Endothelial cell of umbilical vein (primary cell): ENCODE measurements at regions not wholly inside any gene's neighbourhood (a gene's known extent, or its start where the extent isn't known, plus 50 kb on each side); places are given as distances from the start of the nearest gene placed in this dataset.

Source experiments
- BruUV-seq: library from RNA; stranded (reverse); fragments of 400-500 nt; replicated peaks from 2 replicates; lab custom pipeline; 2021; lab: Mats Ljungman, UMichigan
- CTCF ChIA-PET: fragments of 300-600, 350-600 bp; sonication (Branson Sonifier 250); formaldehyde crosslinking; loops from one replicate; lab custom pipeline; 2021; ENCODE audit warnings: antibody characterized with exemption, inconsistent platforms; lab: Charles Lee
- POLR2A ChIA-PET: fragments of 300-600, 350-600 bp; sonication (Branson Sonifier 250); formaldehyde crosslinking; loops from one replicate; lab custom pipeline; 2021; ENCODE audit warnings: antibody characterized with exemption, inconsistent platforms; lab: Charles Lee
- DNase-seq: peaks from one replicate; pipeline ENCODE4 v3.0.0-alpha.2; 2011; ENCODE audit warnings: low read depth, low spot score
- FAIRE-seq: peaks from 2 replicates; lab custom pipeline; 2011; peaks lifted over from hg19 to GRCh38; lab: Jason Lieb, UNC
- H2AFZ ChIP-seq: 2 replicates; pipeline ENCODE4 v1.6.0; 2012; ENCODE audit warnings: low read depth, low read length, control low read depth, inconsistent platforms
- H3K27ac ChIP-seq: 2 replicates; pipeline ENCODE4 v1.5.1; 2011; ENCODE audit warnings: low read depth, mild to moderate bottlenecking, control low read depth, low read length, moderate library complexity; ENCODE audit not compliant: insufficient read depth
- H3K27me3 ChIP-seq, 2 experiments: 2 replicates each; pipeline versions ENCODE4 v1.6.0 to v1.6.1; 2011; ENCODE audit warnings: low read length in 2 of 2, mixed read lengths in 1 of 2; ENCODE audit not compliant: control insufficient read depth in 2 of 2, insufficient read depth in 2 of 2
- H3K36me3 ChIP-seq, 2 experiments: 2 replicates in 1 of 2; 3 replicates in 1 of 2; pipeline ENCODE4 v1.5.1; 2011; ENCODE audit warnings: low read length in 2 of 2, mild to moderate bottlenecking in 1 of 2, moderate library complexity in 1 of 2; ENCODE audit not compliant: control insufficient read depth in 2 of 2, insufficient read depth in 2 of 2; ENCODE audit errors: extremely low read depth in 1 of 2
- H3K4me1 ChIP-seq: 3 replicates; pipeline ENCODE4 v1.5.1; 2011; ENCODE audit warnings: mild to moderate bottlenecking, low read length; ENCODE audit not compliant: control insufficient read depth, insufficient read depth; ENCODE audit errors: extremely low read depth
- H3K4me2 ChIP-seq: 2 replicates; pipeline ENCODE4 v1.6.1; 2011; ENCODE audit warnings: low read length, control low read depth, mixed read lengths; ENCODE audit not compliant: insufficient read depth
- H3K4me3 ChIP-seq, 3 experiments: fragments of 200-600 bp in 1 of 3; sonication (generic), shearing (Covaris generic) in 1 of 3; replicated peaks in 1 of 3; 2 replicates each; pipeline ENCODE4 v1.5.1; 2011 to 2016; ENCODE audit warnings: control low read depth in 3 of 3, low read length in 3 of 3, mild to moderate bottlenecking in 2 of 3, inconsistent platforms in 1 of 3, low read depth in 1 of 3, moderate library complexity in 1 of 3; ENCODE audit not compliant: insufficient read depth in 1 of 3
- H3K79me2 ChIP-seq: 2 replicates; pipeline ENCODE4 v1.6.0; 2012; ENCODE audit warnings: low read length, inconsistent platforms; ENCODE audit not compliant: control insufficient read depth, insufficient read depth
- H3K9ac ChIP-seq: replicated peaks from 2 replicates; pipeline ENCODE3; 2011; ENCODE audit warnings: low read length, control low read depth; ENCODE audit not compliant: insufficient read depth; ENCODE audit errors: extremely low read depth
- H3K9me1 ChIP-seq: replicated peaks from 3 replicates; pipeline ENCODE4 v1.6.0; 2011; ENCODE audit warnings: mild to moderate bottlenecking, low read length; ENCODE audit not compliant: control insufficient read depth, insufficient read depth; ENCODE audit errors: extremely low read depth
- H3K9me3 ChIP-seq: replicated peaks from 2 replicates; pipeline ENCODE4 v1.5.1; 2012; ENCODE audit warnings: low read length, inconsistent platforms; ENCODE audit not compliant: control insufficient read depth, insufficient read depth
- H4K20me1 ChIP-seq: replicated peaks from 2 replicates; pipeline ENCODE3; 2011; ENCODE audit warnings: mild to moderate bottlenecking, low read length; ENCODE audit not compliant: control insufficient read depth, insufficient read depth; ENCODE audit errors: extremely low read depth
- CTCF ChIP-seq, 2 donors: IDR thresholded peaks; 1 replicate in 1 of 2; 2 replicates in 1 of 2; pipeline ENCODE4 v1.5.1; 2011; ENCODE audit warnings: low read length in 2 of 2, mild to moderate bottlenecking in 2 of 2, moderate library complexity in 2 of 2, control low read depth in 1 of 2, inconsistent platforms in 1 of 2, low read depth in 1 of 2; ENCODE audit not compliant: insufficient read depth in 1 of 2; ENCODE audit errors: extremely low read depth in 1 of 2
- EZH2 ChIP-seq: IDR thresholded peaks from 2 replicates; pipeline ENCODE4 v1.6.1; 2012; ENCODE audit warnings: borderline replicate concordance, low read depth, mild to moderate bottlenecking, moderate library complexity, low read length, inconsistent platforms; ENCODE audit not compliant: severe bottlenecking
- FOS ChIP-seq: IDR thresholded peaks from 2 replicates; pipeline ENCODE4 v1.6.1; 2011; ENCODE audit warnings: mild to moderate bottlenecking, low read length, moderate library complexity, borderline replicate concordance; ENCODE audit not compliant: insufficient read depth
- GATA2 ChIP-seq: IDR thresholded peaks from 2 replicates; pipeline ENCODE4 v1.7.0; 2011; ENCODE audit warnings: low read depth, mild to moderate bottlenecking, moderate library complexity, mixed read lengths, low read length; ENCODE audit not compliant: insufficient read length, insufficient read depth
- JUN ChIP-seq: IDR thresholded peaks from 2 replicates; pipeline ENCODE4 v1.6.1; 2011; ENCODE audit warnings: borderline replicate concordance, low read depth; ENCODE audit not compliant: insufficient read length, insufficient read depth
- MAX ChIP-seq: IDR thresholded peaks from 2 replicates; pipeline ENCODE4 v1.6.1; 2011; ENCODE audit not compliant: insufficient read depth, insufficient read length
- MYC ChIP-seq: IDR thresholded peaks from one replicate; pipeline ENCODE4 v1.6.1; 2011; ENCODE audit warnings: mild to moderate bottlenecking, low read depth, low read length
- POLR2A ChIP-seq: IDR thresholded peaks from 2 replicates; pipeline ENCODE4 v1.6.1; 2012; ENCODE audit warnings: low read depth, mild to moderate bottlenecking, control low read depth, low read length
- POLR2AphosphoS5 ChIP-seq: IDR thresholded peaks from 2 replicates; pipeline ENCODE4 v1.6.1; 2012; ENCODE audit warnings: low read depth, mild to moderate bottlenecking, control low read depth, low read length, moderate library complexity; ENCODE audit not compliant: insufficient read depth
- dilution Hi-C: fragments of 300-500 bp; cut with MboI; formaldehyde crosslinking; loops from one replicate; pipeline ENCODE4 v1.15.0; 2019; ENCODE audit warnings: low sequenced_read_pairs; ENCODE audit not compliant: extremely low pct_ligation_motif_present
- intact Hi-C: fragments of 100-400 bp; cut with micrococcal nuclease; formaldehyde crosslinking; loops from one replicate; pipeline ENCODE4 v1.10.0; 2022

- intact Hi-C loops: no loop called here
- CTCF ChIA-PET: interaction anchor here (0.7 to 3.9 kb wide), 6 partner anchors 8 to 289 kb away, joined by 3 to 25 read pairs (median 17); no protein-coding TSS in a partner anchor
Observed at GRCh38 chr11:116505298-116506262, 267.2 kb downstream of the BUD13 start.

More at GRCh38 chr11:116505298-116506262, 267.2 kb downstream of the BUD13 start:
- Histone ChIP-seq H3K4me1 (no peaks in the 10 kb centered on the region), H4K20me1 (no peaks in the 10 kb centered on the region), H3K9me1 (no peaks in the 10 kb centered on the region), H3K4me2 (no peak overlapping the region), H3K36me3 (no peaks in the 10 kb centered on the region), H2AFZ (no peak overlapping the region), H3K79me2 (no peaks in the 10 kb centered on the region), H3K9ac (no peak overlapping the region), H3K27me3 (peaks cover 8 to 18% of the 10 kb centered on the region in 2 experiments), H3K4me3 (no peak overlapping the region), H3K9me3 (no peaks in the 10 kb centered on the region), H3K27ac (no peak overlapping the region)
- DNase-seq: no peak
- POLR2A ChIA-PET: no interaction called here
- dilution Hi-C loops: no loop called here
- BruUV-seq: no TSS peak
- no peak for FAIRE-seq
- TF ChIP-seq JUN (no peak), POLR2AphosphoS5 (no peak), POLR2A (no peak), MAX (no peak), FOS (no peak), MYC (no peak), GATA2 (no peak), EZH2 (no peak), CTCF (IDR thresholded peaks at IDR 0.05; ENCODE audit: extremely low read depth in 1 of 2, insufficient read depth in 1 of 2, low read depth in 1 of 2, low read length in 2 of 2) (no peak)
